ENCODE measurements at regions not wholly inside any gene's neighbourhood (a gene's known extent, or its start where the extent isn't known, plus 50 kb on each side); places are given as distances from the start of the nearest gene placed in this dataset.

DNA sequence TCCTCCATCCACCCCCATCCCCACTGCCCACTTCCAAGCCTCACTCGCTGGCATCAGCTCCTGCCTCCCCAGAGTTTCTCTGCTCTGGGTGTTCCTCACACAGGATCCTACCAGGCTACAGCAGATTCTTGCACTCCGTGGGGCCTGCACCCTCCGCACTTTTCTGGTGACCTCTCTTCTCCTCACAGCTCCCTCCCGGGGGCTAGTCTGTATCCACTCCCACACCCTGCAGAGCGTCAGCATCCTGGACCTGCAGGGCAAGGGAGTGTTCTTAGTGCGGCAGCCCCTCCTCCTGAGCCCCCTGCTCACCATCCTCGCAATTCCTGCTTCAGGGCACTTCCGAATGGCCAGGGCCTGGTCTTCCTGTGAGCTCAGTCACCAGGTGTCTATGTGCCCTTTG lies 224.2 kb downstream of the DLL1 start:
- Histone ChIP-seq H3K9ac (ENCODE audit: low read length) (no peak overlapping the region), H3K4me3 (ENCODE audit: insufficient read depth, low read length, poor library complexity, severe bottlenecking) (no peak overlapping the region), H4K20me1 (ENCODE audit: low read depth, low read length) (no peaks in the 10 kb centered on the region), H2AFZ (ENCODE audit: low read depth, low read length, severe bottlenecking) (no peak overlapping the region), H3K36me3 (ENCODE audit: low read length) (no peaks in the 10 kb centered on the region), H3K9me3 (ENCODE audit: insufficient read depth, low read length) (no peaks in the 10 kb centered on the region), H3K27ac (ENCODE audit: low read depth, low read length) (no peak overlapping the region), H3K9me2 (replicated peaks; ENCODE audit: insufficient read depth, low read length) (no peaks in the 10 kb centered on the region), H3K27me3 (ENCODE audit: low read length) (no peaks in the 10 kb centered on the region), H3K79me2 (ENCODE audit: insufficient read depth, low read length) (no peaks in the 10 kb centered on the region), H3F3A (ENCODE audit: insufficient read depth) (no peaks in the 10 kb centered on the region), H3K4me2 (ENCODE audit: low read depth, low read length, poor library complexity, severe bottlenecking) (no peak overlapping the region)
- TF ChIP-seq, protein P1, sequence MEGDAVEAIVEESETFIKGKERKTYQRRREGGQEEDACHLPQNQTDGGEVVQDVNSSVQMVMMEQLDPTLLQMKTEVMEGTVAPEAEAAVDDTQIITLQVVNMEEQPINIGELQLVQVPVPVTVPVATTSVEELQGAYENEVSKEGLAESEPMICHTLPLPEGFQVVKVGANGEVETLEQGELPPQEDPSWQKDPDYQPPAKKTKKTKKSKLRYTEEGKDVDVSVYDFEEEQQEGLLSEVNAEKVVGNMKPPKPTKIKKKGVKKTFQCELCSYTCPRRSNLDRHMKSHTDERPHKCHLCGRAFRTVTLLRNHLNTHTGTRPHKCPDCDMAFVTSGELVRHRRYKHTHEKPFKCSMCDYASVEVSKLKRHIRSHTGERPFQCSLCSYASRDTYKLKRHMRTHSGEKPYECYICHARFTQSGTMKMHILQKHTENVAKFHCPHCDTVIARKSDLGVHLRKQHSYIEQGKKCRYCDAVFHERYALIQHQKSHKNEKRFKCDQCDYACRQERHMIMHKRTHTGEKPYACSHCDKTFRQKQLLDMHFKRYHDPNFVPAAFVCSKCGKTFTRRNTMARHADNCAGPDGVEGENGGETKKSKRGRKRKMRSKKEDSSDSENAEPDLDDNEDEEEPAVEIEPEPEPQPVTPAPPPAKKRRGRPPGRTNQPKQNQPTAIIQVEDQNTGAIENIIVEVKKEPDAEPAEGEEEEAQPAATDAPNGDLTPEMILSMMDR (IDR thresholded peaks at IDR 0.05; ENCODE audit: insufficient read depth, low read length, poor library complexity, severe bottlenecking) = no peak
- no peak for TF ChIP-seq EZH2phosphoT487 (conservative IDR thresholded peaks at IDR 0.05; ENCODE audit: low read length)

- TF ChIP-seq EZH2phosphoT487 (conservative IDR thresholded peaks at IDR 0.05; ENCODE audit: low read length) = no peak
- TF ChIP-seq, protein P1 (IDR thresholded peaks at IDR 0.05; ENCODE audit: insufficient read depth, low read length, poor library complexity, severe bottlenecking) = no peak
- no peaks in the 10 kb centered on the region for H3K36me3 ChIP-seq (ENCODE audit: low read length)
- no peak overlapping the region for H3K4me2 ChIP-seq (ENCODE audit: low read depth, low read length, poor library complexity, severe bottlenecking)
- no peaks in the 10 kb centered on the region for H3K27me3 ChIP-seq (ENCODE audit: low read length)
- no peak overlapping the region for H3K9ac ChIP-seq (ENCODE audit: low read length)
- H4K20me1 ChIP-seq (ENCODE audit: low read depth, low read length) = no peaks in the 10 kb centered on the region
- no peak overlapping the region for H2AFZ ChIP-seq (ENCODE audit: low read depth, low read length, severe bottlenecking)
- no peaks in the 10 kb centered on the region for H3F3A ChIP-seq (ENCODE audit: insufficient read depth)
- H3K4me3 ChIP-seq (ENCODE audit: insufficient read depth, low read length, poor library complexity, severe bottlenecking) = no peak overlapping the region
- H3K79me2 ChIP-seq (ENCODE audit: insufficient read depth, low read length) = no peaks in the 10 kb centered on the region
- H3K9me2 ChIP-seq (replicated peaks; ENCODE audit: insufficient read depth, low read length) = no peaks in the 10 kb centered on the region
- no peak overlapping the region for H3K27ac ChIP-seq (ENCODE audit: low read depth, low read length)
- H3K9me3 ChIP-seq (ENCODE audit: insufficient read depth, low read length) = no peaks in the 10 kb centered on the region
These were observed 226.9 kb downstream of the DLL1 start for GRCh38 chr6:170063851-170064602.

GRCh38 chr6:170063431-170063830 lies 227.4 kb downstream of the DLL1 start:
- Histone ChIP-seq H3K36me3 (ENCODE audit: low read length) (no peaks in the 10 kb centered on the region), H3K4me3 (ENCODE audit: insufficient read depth, low read length, poor library complexity, severe bottlenecking) (no peak overlapping the region), H2AFZ (ENCODE audit: low read depth, low read length, severe bottlenecking) (no peak overlapping the region), H3K27ac (ENCODE audit: low read depth, low read length) (no peak overlapping the region), H3K4me2 (ENCODE audit: low read depth, low read length, poor library complexity, severe bottlenecking) (no peak overlapping the region), H3K79me2 (ENCODE audit: insufficient read depth, low read length) (no peaks in the 10 kb centered on the region), H3K27me3 (ENCODE audit: low read length) (no peaks in the 10 kb centered on the region), H4K20me1 (ENCODE audit: low read depth, low read length) (no peaks in the 10 kb centered on the region), H3F3A (ENCODE audit: insufficient read depth) (no peaks in the 10 kb centered on the region), H3K9ac (ENCODE audit: low read length) (no peak overlapping the region), H3K9me3 (ENCODE audit: insufficient read depth, low read length) (no peaks in the 10 kb centered on the region), H3K9me2 (replicated peaks; ENCODE audit: insufficient read depth, low read length) (no peaks in the 10 kb centered on the region)
- TF ChIP-seq EZH2phosphoT487 (conservative IDR thresholded peaks at IDR 0.05; ENCODE audit: low read length) = no peak
- TF ChIP-seq, protein P1 (IDR thresholded peaks at IDR 0.05; ENCODE audit: insufficient read depth, low read length, poor library complexity, severe bottlenecking) = no peak

Data from SU-DHL-6 (cell line).